Lower leg skin (tissue), 3 donors: ENCODE measurements at regions not wholly inside any gene's neighbourhood (a gene's known extent, or its start where the extent isn't known, plus 50 kb on each side); places are given as distances from the start of the nearest gene placed in this dataset.

Experiments used
- POLR2A ChIP-seq, 2 donors: fragments of 450-650 bp; IDR thresholded peaks; one replicate each; pipeline ENCODE4 v1.6.1; 2016 to 2017; ENCODE audit warnings: antibody characterized with exemption in 2 of 2, mild to moderate bottlenecking in 1 of 2, moderate library complexity in 1 of 2
- TF ChIP-seq, protein P1 (sequence below), 3 donors: fragments of 450-650 bp; IDR thresholded peaks; one replicate each; pipeline ENCODE4 v1.5.1; 2016; ENCODE audit warnings: antibody characterized with exemption in 3 of 3, mild to moderate bottlenecking in 3 of 3, moderate library complexity in 2 of 3

DNA sequence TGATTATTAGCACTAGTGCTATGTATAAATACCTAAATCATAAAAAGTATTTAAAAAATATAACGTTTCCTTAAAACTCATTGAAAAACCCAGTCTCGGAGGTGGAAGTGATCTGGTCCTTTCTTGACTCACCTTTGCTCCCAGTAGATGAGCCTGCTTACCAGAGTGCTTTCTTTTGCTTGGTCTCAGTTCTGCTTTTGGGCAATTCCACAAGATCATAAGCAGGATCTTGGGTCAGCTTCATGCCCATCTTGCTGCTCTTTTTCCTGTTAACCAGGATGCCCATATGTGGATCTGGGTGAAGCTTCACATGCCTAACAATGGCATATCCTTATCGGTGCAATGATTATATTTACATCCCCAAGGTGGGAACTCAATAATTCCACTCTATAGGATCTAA lies 332.1 kb upstream of the FAM98A start:
- TF ChIP-seq, protein P1, sequence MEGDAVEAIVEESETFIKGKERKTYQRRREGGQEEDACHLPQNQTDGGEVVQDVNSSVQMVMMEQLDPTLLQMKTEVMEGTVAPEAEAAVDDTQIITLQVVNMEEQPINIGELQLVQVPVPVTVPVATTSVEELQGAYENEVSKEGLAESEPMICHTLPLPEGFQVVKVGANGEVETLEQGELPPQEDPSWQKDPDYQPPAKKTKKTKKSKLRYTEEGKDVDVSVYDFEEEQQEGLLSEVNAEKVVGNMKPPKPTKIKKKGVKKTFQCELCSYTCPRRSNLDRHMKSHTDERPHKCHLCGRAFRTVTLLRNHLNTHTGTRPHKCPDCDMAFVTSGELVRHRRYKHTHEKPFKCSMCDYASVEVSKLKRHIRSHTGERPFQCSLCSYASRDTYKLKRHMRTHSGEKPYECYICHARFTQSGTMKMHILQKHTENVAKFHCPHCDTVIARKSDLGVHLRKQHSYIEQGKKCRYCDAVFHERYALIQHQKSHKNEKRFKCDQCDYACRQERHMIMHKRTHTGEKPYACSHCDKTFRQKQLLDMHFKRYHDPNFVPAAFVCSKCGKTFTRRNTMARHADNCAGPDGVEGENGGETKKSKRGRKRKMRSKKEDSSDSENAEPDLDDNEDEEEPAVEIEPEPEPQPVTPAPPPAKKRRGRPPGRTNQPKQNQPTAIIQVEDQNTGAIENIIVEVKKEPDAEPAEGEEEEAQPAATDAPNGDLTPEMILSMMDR (IDR thresholded peaks at IDR 0.05): no peak
- no peak for TF ChIP-seq POLR2A (IDR thresholded peaks at IDR 0.05)
